Activated T-helper 1 cell treated with anti-CD3 and anti-CD28 coated beads, Interleukin-12 subunit alpha, Interleukin-12 subunit beta, Interleukin-2, Interleukin-4 antibody, amounts not matched to agents 30 ng/mL and 10 ng/mL and 1 ng/mL, durations not matched to agents 14 hours and 24 hours and 36 hours (primary cell): ENCODE measurements at regions not wholly inside any gene's neighbourhood (a gene's known extent, or its start where the extent isn't known, plus 50 kb on each side); places are given as distances from the start of the nearest gene placed in this dataset.

Source experiments
- DNase-seq: peaks from one replicate; pipeline ENCODE4 v3.0.0; 2021; ENCODE audit warnings: low spot score
- H3K27ac Mint-ChIP-seq: one replicate; pipeline ENCODE4 v1.8.0; 2021; ENCODE audit warnings: mild to moderate bottlenecking, mixed read lengths
- H3K27me3 Mint-ChIP-seq: one replicate; pipeline ENCODE4 v1.8.0; 2022; ENCODE audit warnings: mild to moderate bottlenecking, moderate library complexity, mixed read lengths; ENCODE audit not compliant: insufficient read depth
- H3K36me3 Mint-ChIP-seq: one replicate; pipeline ENCODE4 v1.8.0; 2021; ENCODE audit warnings: low read depth, mixed read lengths
- H3K4me1 Mint-ChIP-seq: one replicate; pipeline ENCODE4 v1.8.0; 2021; ENCODE audit warnings: low read depth, mixed read lengths
- H3K4me3 Mint-ChIP-seq: one replicate; pipeline ENCODE4 v1.8.0; 2021; ENCODE audit warnings: mild to moderate bottlenecking, moderate library complexity, mixed read lengths
- H3K9me3 Mint-ChIP-seq: one replicate; pipeline ENCODE4 v1.8.0; 2021; ENCODE audit warnings: mixed read lengths
- intact Hi-C: fragments of 100-400 bp; cut with micrococcal nuclease; formaldehyde crosslinking; loops from one replicate; pipeline ENCODE4 v1.15.1; 2024

DNA sequence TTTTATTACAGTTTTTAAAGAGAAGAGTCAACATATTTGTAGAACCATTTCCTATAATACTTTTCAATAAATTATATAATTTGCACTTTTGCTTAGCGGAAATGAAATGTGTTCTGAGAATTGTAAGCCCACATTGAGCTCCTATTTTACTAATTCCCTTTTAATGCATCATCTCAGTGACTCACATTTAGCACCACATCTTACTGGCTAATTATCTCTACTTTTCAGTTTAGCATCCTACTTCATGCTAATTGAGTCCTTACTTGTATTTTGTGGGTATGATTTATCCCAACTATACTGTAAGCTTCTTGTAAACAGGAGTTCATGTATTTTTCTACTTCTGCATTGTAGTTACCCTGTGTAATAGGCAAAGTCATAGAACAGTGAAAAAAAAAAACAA lies 67.5 kb downstream of the TMX1 start:
- no peak for DNase-seq
- Mint-ChIP-seq H3K9me3 (no peaks in the 10 kb centered on the region), H3K27ac (no peak overlapping the region), H3K36me3 (no peaks in the 10 kb centered on the region), H3K27me3 (peaks cover 5% of the 10 kb centered on the region), H3K4me3 (no peak overlapping the region), H3K4me1 (no peaks in the 10 kb centered on the region)
- intact Hi-C loops: no loop called here

DNA sequence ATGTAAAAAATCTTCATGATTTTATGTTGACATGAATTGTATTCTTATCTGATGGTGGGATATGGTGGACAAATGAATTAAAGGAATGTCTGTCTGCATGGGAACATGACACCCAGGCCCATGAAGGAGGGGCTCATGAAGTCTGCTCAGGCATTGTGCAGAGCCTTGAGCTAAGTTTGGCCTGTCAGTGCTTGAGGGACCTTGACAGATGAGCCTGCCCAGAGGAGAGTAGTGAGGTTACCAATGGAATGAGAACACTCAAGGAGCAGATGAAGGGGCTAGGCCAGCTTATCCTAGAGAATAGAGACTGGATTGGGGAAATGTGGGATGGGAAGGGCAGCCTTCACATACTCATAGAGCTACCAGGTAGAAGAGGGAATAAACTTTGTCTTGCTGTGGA lies 68.8 kb downstream of the TMX1 start:
- DNase-seq: no peak
- Mint-ChIP-seq H3K27ac (no peak overlapping the region), H3K9me3 (no peaks in the 10 kb centered on the region), H3K4me1 (no peaks in the 10 kb centered on the region), H3K27me3 (peaks cover 5% of the 10 kb centered on the region), H3K4me3 (no peak overlapping the region), H3K36me3 (no peaks in the 10 kb centered on the region)
- intact Hi-C loops: no loop called here

DNA sequence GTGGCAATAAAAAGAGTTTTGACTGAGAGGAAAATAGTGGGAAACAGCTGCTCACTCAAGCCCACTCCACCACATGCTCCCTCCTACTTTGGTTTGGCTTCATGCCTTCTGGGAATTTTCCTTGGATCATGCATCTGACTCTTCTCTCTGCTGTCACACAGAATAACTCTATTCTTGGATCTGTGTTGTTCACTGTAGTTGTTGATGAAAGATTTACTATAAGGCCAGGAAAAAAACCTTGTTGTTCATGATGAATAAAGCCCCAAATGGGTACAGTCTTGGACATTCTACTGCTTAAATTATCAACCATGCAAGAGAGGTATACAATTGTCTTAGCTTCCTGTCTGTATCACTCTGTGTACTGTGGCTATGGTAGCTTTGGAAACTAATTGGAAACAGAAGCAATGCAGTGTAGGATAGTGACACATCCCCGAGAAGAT lies 70.5 kb downstream of the TMX1 start:
- no peak overlapping the region for H3K27ac Mint-ChIP-seq
- no peaks in the 10 kb centered on the region for H3K9me3 Mint-ChIP-seq
- H3K36me3 Mint-ChIP-seq: no peaks in the 10 kb centered on the region
- no peak for DNase-seq
- H3K4me3 Mint-ChIP-seq: no peak overlapping the region
- H3K4me1 Mint-ChIP-seq: no peaks in the 10 kb centered on the region
- intact Hi-C loops: no loop called here
- H3K27me3 Mint-ChIP-seq: peaks cover 13% of the 10 kb centered on the region

DNA sequence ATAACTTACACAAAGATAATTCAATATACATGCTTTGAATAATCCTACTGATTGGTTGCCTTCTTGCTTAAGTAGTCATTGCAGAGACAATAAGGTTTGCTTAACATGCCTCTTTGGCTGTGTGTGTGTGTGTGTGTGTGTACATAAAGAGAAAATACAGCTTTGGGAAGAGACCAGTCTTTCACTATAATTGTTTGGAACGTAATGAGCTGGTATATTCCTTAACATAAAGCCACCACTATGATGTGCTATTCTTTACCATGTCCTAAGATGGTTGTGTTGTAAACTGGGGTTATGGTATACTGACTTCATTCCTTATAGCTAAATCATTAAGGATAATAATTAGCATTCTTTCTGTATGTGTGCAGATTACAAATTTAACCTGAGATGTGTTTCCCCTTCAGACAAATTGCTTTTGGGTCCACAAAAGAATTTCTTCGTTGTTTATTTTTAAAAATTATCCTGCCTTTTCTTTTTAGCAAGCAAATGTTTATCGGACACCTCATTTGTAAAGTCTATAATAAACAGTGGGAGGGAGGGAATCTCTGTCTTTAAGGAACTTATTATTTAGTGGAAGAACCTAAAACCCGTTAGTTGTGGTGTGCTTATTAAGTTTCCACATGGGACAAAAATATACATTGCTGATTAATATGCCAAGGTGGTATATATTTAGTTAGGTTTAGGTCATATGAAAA lies 74.4 kb downstream of the TMX1 start:
- Mint-ChIP-seq H3K9me3 (no peaks in the 10 kb centered on the region), H3K36me3 (no peaks in the 10 kb centered on the region), H3K27ac (no peak overlapping the region), H3K4me1 (no peaks in the 10 kb centered on the region), H3K4me3 (no peak overlapping the region), H3K27me3 (peaks cover 19% of the 10 kb centered on the region)
- intact Hi-C loops: no loop called here
- no peak for DNase-seq

DNA sequence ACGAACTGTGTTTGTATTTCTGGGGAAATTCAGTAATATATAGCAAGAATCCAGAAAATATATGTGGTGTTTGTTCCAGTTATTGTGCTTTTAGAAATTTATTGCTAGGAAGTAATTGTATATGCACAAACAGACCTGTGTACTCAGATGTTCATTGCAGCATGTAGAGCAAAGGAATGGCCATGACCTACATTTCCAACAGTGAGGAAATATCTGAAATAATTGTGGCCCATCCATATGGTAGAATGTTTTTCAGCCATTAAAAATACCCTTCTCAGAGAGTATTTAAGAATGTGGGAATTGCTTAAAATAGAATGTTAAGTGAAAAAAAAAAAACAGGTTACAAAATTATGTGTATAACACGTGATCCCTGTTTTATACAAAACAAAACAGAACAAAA lies 77.3 kb downstream of the TMX1 start:
- intact Hi-C loops: no loop called here
- Mint-ChIP-seq H3K4me1 (no peaks in the 10 kb centered on the region), H3K27me3 (peaks cover 17% of the 10 kb centered on the region), H3K36me3 (no peaks in the 10 kb centered on the region), H3K4me3 (no peak overlapping the region), H3K9me3 (no peaks in the 10 kb centered on the region), H3K27ac (no peak overlapping the region)
- DNase-seq: no peak

DNA sequence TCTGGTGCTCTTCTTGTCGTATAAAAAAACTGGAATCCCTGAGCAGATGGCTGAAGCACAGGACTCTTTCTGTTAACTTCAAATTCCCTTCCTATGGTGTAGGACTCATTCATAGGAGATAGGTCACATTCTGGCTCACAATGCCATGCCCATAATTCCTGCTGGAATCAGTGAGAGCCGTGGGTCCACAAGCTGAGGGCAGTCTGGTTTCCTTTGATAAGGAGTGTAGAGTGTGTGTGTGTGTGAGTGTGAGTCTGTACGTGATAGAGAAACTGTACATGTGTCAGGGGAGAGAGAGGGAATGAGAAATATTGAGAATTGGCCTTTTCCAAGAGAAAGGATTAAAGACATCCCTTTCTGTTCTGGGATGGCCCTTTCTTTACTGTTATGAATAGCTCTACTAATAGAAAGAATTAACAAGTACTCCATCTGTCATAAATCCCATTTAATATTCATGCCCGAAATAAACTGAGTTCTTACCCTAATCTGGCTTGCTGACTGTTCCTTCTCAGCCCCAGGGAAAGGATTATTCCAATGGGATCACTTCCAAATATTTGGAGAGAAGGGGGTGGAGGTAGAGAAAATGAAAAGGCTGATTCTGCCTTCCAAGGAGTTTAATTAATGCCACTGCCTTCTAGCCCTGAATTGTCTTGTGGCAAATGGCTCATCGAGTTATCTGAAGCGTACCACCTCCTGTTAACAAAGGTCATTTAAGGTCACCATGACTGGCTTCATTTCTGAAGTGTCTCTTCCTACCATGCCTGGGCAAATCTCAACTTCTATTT lies 79.0 kb downstream of the TMX1 start:
- H3K4me3 Mint-ChIP-seq: no peak overlapping the region
- intact Hi-C loops: no loop called here
- no peaks in the 10 kb centered on the region for H3K4me1 Mint-ChIP-seq
- H3K27ac Mint-ChIP-seq: no peak overlapping the region
- no peaks in the 10 kb centered on the region for H3K36me3 Mint-ChIP-seq
- no peak for DNase-seq
- H3K27me3 Mint-ChIP-seq: peaks cover 17% of the 10 kb centered on the region
- no peaks in the 10 kb centered on the region for H3K9me3 Mint-ChIP-seq

DNA sequence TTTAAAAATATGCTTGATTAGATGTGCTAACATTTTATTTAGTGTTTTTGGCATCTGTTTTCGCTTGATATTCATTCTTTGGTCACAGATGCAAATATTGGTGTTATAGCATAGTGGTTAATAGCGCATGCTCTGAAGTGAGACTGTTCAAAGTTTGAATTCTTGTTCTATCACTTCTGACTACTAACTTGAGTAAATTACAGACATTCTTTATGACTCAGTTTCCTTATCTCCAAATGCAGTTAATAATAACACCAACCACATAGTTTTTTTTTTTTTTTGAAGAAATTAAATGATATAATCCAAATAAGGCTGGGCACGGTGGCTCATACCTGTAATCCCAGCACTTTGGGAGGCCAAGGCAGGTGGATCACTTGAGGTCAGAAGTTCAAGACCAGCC lies 81.0 kb downstream of the TMX1 start:
- Mint-ChIP-seq H3K9me3 (no peaks in the 10 kb centered on the region), H3K27ac (no peak overlapping the region), H3K4me1 (no peaks in the 10 kb centered on the region), H3K27me3 (peaks cover 18% of the 10 kb centered on the region), H3K4me3 (no peak overlapping the region), H3K36me3 (no peaks in the 10 kb centered on the region)
- DNase-seq: no peak
- intact Hi-C loops: no loop called here

DNA sequence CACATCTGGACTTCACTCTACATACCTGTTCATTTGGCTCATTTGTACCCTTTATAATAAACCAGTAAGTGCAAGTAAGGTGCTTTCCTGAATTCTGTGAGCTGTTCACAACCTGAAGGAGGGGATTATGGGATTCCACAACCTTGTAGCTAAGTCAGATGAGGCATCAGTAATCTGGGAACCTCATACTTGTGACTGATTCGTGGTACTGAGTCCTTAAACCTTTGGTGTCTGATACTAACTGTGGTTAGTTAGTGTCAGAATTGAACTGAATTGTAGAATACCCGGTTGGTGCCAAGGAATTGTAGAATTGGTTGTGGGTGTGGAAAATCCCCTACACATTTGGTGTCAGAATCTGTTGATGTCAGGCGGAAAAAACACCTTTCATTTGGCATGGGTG lies 83.4 kb downstream of the TMX1 start:
- no peaks in the 10 kb centered on the region for H3K36me3 Mint-ChIP-seq
- no peak for DNase-seq
- peaks cover 7% of the 10 kb centered on the region for H3K4me1 Mint-ChIP-seq
- no peak overlapping the region for H3K4me3 Mint-ChIP-seq
- no peaks in the 10 kb centered on the region for H3K9me3 Mint-ChIP-seq
- intact Hi-C loops: no loop called here
- H3K27ac Mint-ChIP-seq: no peak overlapping the region
- H3K27me3 Mint-ChIP-seq: peaks cover 20% of the 10 kb centered on the region

DNA sequence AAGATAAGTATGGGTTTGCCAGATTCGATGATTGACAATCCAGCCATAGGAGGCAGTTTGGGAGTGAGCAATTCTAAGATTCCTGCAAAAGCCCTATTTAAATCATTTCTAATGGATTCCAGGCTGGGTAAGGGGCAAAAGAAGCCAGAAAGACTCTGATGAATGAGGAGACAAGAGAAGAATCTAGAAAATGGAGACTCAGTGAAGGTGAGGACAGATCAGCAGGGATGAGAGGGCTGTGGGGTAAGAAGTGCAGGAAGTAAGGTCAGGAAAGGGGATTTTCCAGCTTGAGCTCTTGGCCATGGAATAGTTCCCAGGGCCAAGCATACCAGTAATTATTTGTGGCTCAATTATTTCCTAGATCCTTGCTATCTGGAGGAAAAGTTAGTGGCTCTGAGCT lies 87.3 kb downstream of the TMX1 start:
- Mint-ChIP-seq H3K27ac (no peak overlapping the region), H3K4me3 (no peak overlapping the region), H3K4me1 (peaks cover 10% of the 10 kb centered on the region), H3K36me3 (no peaks in the 10 kb centered on the region), H3K9me3 (no peaks in the 10 kb centered on the region), H3K27me3 (peaks cover 16% of the 10 kb centered on the region)
- no peak for DNase-seq
- intact Hi-C loops: no loop called here

DNA sequence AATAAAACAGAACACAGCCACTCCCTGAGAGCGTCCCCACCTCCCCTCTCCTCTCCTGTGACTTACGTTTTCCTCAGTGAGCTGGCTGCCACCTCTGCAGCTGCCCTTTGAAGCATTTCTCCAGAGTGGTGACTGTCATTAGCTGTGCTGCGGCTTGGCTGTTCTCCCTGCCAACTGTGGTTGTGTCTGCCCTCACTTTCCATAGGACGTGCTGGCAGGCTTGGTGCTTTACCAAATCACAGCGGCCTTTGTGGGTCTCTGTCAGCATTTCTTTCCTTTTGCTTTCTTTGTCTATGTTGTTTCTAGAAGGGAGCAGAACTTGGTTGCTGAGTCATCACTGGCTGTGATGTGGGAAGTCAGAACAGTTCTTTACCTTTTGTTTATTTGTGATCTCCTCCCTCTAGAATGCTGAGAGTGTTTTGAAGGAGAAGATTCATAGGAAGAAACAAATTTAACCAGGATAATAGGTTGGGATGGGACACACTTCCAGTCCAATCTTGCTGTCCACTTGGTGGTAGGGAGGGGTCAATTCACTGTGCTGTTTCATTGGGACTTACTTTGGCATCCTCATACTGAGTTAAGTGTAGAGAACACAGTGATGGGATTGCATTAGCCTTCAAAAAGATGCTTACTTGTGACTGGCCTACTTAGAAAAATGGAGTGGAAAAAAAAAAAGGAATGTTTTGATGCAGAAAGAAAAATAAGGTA lies 88.2 kb downstream of the TMX1 start:
- Mint-ChIP-seq H3K36me3 (no peaks in the 10 kb centered on the region), H3K4me3 (no peak overlapping the region), H3K9me3 (no peaks in the 10 kb centered on the region), H3K4me1 (peaks cover 10% of the 10 kb centered on the region), H3K27me3 (peaks cover 16% of the 10 kb centered on the region), H3K27ac (no peak overlapping the region)
- intact Hi-C loops: no loop called here
- peak; percentile 1 for DNase-seq

DNA sequence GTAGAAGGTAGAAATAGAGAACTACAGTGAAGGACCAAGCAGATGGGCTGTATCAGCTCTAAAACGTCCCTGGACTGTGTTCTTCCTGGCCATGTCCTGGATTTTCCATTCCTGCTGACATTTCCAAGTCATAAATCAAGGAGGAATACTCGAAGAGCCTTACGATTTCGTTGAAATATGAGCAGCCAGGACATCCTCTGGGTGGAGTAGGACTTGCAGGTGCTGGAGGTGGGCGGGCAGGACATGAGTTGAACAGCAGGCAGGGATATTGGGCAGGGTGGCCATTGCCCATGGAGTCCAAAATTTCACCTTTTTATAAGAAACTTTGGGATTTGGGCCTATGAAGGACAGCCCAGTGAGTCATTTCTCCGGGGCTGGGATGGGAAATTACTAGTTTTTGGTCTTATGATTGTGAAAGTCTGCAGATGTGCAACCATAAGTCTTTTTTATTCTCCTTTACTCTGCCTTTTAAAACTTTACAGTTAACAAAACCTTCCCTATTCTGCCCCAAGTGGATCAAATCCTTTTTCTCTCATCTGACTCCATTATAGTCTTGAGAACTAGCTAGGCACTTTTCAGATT lies 88.8 kb downstream of the TMX1 start:
- intact Hi-C loops: no loop called here
- DNase-seq: no peak
- Mint-ChIP-seq H3K27me3 (peaks cover 16% of the 10 kb centered on the region), H3K27ac (no peak overlapping the region), H3K4me3 (no peak overlapping the region), H3K9me3 (no peaks in the 10 kb centered on the region), H3K36me3 (no peaks in the 10 kb centered on the region), H3K4me1 (peaks cover 10% of the 10 kb centered on the region)

DNA sequence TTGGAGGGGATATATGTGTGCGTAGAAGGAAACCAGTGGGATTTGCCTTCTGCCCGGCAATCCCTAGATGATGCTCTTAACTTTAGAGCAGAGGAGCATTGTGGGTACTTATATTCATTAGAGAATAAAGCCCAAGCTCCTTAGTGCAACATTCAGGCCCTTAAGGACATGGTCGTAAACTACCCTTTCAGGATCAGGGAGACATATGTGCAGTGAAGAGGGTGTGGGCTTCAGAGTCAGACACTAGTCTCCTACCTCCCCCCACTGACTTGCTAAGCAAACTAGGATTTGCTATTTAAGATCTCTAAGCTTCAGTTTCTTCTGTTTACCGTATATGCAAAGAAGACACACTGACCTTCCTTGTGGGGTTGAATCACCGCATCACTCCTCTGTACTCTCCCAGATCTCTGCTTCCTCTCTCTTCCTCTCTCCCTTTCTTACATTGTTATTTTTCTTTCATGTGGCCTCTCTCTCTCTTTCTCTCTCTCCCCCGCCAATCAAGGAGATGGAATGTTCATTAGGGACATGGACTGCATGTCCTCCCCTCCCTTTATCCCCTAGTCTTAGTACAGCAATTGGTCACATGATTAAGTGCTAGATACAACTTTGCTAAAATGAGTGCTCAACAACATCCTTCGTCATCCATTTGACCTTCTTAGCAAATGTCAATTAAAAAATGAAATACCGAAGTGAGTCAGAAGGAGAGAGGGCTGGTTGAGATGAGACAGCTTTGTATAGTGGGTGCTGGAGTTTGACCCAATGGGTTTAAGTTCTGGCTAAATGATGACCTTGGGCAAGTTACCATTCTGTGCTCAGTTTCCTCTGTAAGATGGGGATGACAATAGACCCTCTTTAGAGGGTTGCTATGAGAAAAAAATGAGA lies 91.7 kb downstream of the TMX1 start:
- no peak for DNase-seq
- no peaks in the 10 kb centered on the region for H3K9me3 Mint-ChIP-seq
- intact Hi-C loops: no loop called here
- H3K4me1 Mint-ChIP-seq: peaks cover 10% of the 10 kb centered on the region
- H3K27me3 Mint-ChIP-seq: peaks cover 9% of the 10 kb centered on the region
- H3K27ac Mint-ChIP-seq: no peak overlapping the region
- no peak overlapping the region for H3K4me3 Mint-ChIP-seq
- H3K36me3 Mint-ChIP-seq: no peaks in the 10 kb centered on the region
